NOMO-1 treated with dmso at 0.1 percent for 144 hours (cell line): ENCODE measurements at regions not wholly inside any gene's neighbourhood (a gene's known extent, or its start where the extent isn't known, plus 50 kb on each side); places are given as distances from the start of the nearest gene placed in this dataset.

Experiments
- DNase-seq: peaks from one replicate; lab custom pipeline; 2025; ENCODE audit not compliant: unreplicated experiment; lab: John Stamatoyannopoulos, UW

DNA sequence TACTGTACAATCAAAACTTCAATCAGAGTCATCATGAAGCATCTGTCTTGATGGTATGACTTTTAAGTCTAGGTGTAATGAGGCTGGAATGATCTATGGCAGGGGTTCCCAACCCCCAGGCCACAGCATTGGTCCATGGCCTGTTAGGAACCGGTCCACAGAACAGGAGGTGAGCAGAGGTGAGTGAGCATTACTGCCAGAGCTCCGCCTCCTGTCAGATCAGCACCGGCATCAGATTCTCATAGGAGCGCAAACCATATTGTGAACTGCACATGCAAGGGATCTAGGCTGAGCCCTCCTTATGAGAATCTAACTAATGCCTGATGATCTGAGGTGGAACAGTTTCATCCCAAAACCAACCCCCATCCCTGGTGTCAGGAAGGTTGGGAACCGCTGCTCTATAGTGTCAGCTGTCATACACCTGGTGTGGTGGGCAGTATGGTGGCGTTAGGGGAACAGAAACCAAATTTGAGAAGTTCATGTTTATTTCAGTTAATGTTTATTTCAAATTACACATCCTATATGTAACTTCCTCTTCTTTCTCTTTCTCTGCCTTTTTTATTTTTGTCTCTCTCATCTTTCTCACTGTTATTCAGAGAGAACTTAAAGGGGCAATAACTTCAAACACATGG is 432.6 kb downstream of the TNS3 start:
- peak; percentile 14 for DNase-seq

DNA sequence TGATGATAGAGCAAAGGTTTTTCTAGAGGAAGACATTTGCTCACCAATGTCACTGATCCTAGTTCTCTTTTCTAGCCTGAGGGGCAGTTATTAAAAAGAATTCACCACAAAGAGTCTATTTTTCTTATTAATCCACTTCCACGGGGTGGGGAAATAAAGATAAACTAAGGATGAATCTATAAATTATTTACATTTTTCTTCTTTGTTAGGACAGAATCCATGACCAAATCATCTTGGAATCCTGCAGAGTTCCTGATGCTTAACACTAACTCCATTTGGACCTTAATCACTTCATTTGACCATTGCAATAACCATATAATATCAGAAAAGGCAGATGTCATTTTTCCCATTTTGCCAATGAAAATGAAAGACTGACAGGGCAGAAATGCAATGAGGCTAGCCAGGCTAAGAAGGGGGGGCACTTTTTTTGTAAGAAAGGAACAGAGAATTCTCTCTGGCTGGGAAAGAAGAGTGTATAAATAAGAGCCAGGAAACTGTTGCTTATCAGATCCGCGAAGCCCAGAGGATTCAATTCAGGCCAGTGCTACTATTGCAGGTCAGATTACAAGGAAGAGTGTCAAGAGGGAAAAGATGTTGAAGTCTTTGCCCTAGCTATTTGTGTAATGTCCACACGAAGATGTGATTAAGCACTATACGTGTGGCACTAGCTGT is 433.2 kb downstream of the TNS3 start:
- no peak for DNase-seq

DNA sequence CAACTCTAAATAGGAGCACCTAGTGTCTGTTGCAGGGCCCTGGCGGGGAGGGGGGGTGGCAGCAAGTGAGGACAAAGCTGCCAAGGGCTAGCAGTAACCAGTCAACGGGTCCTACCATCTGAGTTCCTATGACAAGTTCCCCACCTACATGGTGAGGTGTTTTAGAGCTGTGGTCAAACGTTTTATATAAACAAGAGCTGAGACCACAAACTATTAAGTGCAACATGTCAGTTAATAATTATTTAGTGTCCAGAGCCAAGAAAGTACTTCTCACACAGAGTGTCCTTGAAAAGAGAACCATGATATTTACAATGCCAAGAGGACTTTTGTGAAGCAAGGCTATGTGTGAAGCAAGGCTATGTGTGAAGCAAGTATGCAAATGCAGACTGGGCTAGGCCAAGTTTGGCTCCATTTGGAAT is 434.7 kb downstream of the TNS3 start:
- peak; percentile 14 for DNase-seq

DNA sequence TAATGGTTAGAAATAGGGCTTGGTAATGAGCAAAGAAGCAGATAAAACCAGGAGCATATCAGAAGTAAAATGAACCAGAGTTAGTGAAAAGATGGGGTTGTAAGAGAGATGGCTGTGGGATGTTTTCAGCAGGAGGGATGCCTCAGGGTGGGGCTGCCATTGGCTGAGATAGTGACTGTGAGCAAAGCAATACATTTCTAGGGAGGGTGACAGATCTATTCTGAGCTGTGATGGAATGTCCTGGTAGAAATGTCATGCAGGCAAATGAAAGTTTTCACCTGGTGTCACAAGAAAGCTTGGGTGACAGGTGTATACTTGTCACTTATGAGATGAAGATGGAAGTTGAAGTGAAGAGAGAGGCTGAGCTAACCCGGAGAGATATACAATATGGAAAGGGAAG is 435.9 kb downstream of the TNS3 start:
- no peak for DNase-seq

DNA sequence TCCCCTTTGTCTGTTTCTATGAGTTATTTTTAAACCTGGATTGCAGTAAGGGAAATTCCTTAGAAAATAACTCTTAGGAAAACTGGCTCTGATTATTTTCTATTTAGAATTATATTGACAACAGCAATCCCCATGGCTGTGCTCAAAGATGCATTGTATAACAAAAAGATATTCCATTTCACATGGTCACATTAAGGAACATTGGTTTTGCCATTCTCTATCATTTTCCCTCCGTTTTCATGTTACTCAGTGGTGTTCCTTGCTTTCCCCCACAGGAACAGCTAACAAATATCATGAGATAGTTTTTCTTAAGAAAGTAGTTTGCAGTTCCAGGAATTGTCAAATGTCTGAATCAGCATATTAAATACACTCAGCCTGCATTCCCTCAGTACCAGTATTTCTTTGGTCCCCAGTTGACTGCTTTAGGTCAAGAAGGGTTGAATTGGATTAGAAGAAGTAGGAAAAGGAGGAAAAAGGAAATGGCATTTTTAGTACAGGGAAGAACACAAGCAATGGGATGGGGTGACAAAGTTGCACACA is 436.7 kb downstream of the TNS3 start:
- DNase-seq: no peak

DNA sequence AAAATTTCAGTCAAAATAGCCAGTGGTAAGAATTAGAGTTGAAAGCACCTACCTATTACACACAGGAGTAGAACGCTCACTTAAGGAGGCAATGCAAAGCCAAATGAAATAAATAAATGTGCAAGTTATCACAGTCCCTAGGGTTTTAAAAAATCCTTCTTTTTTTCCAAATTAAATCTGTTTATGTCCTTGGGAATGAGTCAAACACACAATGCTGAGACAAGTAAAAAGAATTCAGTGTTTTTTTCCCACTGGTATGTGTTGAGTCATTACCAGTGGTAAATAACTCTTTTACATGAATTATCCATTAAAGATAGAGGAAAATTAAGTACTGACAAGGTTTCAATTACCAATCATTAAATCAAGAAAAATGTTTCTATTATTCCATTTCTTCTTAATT is 438.6 kb downstream of the TNS3 start:
- DNase-seq: no peak

DNA sequence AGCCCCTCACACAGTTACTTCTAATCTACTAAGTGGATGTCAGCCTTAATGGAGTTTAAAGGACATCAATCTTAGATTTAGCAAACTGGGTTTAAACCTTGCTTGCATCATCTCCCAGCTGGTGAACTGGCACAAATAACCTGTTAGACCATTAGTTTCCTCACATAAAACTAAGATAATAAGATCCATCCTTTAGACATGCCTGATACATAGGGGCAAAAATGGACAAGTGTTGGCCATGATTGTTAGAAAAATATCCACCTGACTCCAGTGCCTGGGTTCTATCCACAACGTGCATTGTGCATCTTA is 439.1 kb downstream of the TNS3 start:
- no peak for DNase-seq

DNA sequence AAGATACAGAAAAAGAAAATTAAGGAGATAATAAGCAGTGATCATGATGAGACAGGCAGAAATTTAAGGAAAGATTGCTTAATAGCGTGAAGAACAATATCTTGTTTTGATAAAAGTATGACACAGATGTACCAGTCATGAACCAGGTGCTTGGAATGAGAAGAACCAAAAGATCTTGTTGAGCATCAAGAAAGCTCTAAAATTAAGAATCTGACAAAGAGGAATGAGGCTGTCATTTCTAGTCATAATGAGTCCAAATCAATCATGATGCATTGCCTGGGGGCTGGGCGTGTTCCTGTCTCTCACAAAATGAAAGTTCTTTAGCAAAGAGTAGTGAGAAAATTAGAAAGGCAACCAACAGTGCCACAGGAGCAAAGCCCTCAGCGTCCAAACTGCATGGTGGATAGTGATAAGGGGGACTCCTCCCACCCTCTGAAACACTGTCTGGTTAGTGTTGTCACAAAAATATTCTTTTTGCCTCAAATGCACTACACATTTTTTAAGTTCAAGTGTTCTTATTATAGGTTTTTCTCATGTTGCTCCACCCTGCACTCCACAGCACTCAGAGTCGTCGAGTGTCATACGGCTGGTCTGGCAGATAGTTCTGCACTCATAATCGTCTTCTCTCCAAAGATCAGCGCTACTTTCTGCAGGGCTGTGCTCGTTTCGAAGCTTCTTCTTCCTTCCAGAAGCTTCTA is 439.6 kb downstream of the TNS3 start:
- no peak for DNase-seq

DNA sequence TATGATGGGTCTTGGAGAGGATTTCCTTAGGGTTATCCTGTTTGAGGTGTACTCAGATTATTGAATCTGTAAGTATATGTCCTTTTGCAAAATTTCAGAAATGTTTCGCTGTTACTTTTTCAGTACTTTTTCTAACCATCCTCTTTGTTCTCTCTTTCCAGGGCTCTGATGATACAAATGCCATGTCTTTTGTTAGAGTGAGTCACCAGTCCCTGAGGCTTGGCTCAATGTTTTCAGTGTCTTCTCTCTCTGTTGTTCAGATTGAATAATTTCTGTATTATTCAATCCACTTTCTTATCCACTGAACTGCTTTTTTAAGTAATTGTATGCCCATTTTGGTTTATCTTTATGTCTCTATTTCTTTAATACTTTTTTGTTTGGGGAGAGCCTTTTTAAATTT is 449.4 kb downstream of the TNS3 start:
- DNase-seq: no peak

DNA sequence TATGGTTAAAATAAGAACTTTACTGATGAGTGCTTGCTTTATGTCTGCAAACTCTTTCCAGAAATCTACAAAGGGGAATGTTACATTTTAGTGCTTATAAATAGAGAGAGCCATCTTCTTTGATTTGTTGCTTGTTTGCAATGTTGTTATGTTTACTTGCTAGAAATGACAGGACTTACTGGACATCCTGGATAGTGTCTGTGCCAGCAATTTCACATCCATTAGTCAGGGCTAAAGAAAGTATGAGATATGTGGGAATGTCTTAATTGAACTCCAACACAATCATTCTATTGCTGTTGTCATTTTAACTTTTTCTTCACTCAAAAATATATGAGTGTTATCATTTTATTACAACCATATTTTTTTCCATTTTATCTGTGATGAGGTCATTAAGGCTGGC is 453.2 kb downstream of the TNS3 start:
- no peak for DNase-seq

DNA sequence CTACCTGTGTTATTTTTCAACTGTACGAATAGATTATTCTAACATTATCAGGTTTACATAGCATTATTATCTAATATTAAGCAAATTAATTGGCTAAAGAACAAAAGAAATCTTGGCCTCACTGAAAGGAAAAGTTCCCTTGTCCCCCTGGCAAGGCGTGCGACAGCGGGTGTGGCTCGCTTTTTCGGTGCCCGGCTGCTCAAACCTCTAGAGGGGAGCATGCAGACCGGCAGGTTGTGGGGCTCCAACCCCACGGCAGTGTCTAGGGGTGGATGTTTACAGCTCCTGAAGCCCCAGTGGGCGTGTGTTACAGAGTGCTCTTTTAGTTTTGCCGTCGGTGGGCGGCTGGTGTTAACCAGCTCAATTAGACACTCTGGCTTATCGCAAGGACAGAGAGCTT is 456.4 kb downstream of the TNS3 start:
- DNase-seq: no peak

DNA sequence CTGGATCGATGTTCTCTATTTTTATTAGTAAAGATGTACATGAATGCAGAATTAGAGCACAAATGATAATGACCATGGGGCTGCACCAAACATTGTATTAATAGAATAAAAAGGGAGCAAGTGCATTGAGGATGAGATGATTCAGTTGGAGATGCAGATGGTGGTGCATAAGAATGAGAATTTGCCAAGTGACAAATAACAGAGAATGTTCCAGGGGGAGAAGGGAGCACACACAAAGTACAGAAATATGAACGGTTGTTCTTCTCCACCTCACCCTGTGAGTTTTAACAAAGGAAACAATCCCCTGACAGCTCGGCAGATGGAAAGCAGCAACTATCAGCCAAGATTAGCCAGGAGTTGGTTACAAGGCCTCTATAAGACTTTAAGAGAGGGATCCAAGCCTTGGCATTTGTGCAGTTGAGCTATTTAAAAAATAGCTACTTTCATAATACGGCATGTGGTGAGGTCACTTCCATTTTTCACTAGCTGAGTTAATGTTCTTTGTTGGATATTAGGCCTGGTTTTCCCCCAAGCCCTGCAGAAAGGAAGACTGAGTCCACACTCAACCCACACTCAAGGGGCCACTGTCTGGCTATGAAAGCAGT is 462.5 kb downstream of the TNS3 start:
- DNase-seq: no peak

DNA sequence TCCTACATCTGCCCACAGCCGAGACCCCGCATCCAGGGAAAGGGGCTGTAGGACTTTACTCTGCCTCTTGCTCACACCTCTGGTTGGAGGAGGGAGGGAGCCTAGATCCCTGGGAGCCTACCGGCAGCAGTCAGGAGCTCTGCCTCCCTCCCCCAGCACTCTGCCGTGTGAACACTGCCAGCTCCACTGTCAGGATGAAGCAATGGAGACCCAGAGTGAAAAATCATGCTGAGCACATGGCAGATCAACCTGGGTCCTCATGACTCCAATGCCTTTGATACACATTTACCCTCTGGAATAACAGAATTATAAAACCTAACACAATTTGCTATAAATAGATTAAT is 477.7 kb downstream of the TNS3 start:
- DNase-seq: peak; percentile 64

DNA sequence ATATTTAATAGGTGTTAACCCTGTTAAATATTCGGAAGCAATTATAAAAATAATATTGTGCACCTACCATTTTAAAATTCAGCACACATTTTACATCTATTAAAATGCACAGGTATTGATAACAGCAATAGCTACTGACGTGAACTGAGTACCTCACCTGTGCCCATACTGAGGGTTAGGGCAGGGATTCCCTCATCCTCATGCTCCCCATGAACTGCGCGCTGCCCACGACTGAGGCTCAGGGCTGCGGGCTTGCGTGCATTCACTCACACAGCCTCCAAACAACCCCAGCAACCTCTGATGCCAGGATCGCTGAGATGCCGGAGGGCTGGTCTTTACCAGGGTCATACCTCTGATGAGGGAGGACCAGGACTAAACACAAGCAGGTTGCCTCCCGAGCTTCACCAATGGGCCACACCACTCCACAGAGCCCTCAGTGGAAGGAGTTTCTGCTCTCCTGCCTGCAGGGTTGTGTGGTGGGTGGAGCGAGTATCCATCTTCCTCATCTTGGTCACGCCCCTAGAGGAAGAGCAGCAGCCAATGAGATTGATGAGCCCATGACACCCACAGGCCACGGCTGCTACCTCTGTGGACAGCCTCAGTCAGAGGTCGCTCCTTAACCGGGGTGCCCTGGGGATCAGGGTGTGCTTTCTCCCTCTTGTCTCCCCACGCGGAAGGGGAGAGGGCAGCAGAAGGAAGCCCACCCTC is 478.3 kb downstream of the TNS3 start:
- peak; percentile 78 for DNase-seq

DNA sequence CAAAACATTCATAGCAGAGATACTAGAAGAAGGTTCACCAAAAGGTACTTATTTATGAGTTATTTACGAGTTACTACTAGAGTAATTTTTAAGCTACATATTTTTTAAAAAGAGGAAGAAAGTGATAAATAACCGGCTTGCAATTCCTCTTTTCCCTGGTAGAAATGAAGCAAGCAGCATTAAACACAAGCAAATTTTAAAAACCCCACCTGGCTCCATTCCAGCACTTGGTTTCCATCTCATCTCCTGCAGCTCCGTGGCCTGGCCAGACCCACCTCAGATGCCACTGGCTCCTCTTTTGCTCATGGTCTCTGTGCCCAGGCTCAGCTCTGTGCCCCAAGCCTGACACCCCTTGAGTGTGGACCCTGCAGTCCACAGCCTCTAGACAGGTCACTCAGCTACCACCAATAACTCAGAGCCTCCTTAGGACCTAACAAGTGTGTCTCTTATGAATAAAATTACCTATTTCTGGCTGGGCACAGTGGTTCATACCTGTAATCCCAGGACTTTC is 479.5 kb downstream of the TNS3 start:
- peak; percentile 85 for DNase-seq

DNA sequence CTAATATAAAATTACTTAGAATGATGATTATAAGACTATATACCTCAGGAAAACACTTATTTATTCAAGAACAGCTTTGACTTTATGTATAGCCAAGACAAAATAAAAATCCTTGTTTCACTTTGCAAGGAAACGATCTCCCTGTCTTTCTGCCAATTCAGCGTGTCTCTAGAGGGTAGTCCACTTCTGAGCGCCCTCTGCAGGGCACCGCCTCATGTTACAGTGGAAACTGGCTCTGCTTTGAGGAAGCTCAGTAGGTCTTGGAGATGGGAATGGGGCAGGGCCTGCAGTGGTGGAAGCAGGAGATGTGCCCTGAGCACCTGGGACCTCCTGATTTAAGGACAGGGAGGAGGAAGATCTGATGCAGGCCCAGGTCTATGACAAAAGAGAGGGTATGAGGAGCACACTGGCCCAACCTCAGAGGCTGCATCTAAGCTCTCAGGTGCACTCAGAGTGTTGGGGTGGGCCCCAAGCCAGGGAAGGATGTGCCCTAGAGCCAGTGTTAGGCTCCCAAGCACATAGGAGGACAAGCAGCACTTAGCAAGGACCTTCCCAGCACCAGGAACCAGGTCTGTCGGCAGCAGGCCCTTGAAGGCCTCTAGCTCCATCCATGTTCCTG is 481.0 kb downstream of the TNS3 start:
- peak; percentile 55 for DNase-seq

DNA sequence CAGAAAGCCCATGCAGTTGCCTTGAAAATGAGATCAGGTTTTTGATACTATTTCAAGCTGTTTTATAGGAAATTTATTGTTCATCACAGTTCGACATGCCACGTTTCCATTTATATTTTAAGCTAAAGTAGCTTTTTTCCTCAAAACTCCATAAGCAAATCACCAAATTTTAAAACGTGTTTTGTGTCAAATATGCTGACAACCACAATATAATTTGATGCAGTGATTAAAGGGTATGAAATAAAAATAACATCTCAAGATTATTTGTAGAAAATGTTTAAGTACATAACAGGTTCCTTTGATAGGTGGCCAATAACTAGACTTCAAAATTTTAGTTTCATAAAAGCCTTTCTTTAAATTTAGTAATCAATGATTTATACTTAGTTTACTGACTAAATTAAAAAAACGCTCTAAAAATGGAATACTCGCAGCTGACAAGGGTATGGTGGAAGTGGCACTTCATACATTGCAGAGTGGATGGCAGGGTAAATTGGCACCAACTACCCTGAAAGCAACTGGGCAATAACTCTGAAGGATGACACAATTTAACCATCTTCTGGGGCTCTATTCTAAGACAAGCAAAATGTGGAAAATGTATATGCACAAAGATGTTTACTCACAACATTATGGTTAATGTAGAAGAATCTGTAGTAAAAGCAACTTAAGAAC is 481.6 kb downstream of the TNS3 start:
- DNase-seq: no peak

DNA sequence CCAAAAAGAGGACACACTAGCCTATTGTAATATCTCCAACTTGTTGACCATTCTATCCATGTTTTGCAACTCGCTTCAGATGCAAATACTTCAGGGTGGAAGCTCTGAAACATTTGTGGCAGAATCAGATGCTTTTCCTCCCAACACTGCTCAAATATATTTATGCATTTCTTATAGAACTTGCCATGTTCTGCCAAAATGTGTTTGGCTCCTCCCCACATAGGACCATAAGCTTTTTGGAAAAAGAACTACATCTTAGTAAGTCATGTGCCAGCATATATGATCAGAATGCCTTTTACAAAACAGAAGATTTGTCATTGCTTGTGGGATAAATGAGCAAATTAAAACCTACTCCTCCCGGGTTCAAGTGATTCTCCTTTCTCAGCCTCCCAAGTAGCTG is 484.5 kb downstream of the TNS3 start:
- DNase-seq: no peak

DNA sequence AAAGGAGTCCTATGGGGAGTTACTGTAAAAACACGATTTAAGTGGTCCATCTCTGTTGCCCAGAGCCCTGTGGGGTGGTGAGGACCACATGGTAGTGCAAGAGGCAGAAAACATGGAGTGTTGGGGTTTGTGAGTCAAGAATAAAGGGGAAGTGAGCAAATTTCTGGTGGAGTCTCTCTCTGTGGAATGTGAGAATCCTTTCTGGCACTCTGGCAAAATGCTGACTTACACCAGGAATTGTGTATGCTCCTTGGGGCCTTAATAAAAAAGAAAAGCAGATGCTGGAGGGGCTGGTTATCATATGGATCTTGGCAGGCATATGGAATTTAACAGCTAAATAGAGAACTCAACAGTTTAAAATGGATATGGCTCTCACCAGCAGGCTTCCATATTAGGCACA is 486.0 kb downstream of the TNS3 start:
- no peak for DNase-seq

DNA sequence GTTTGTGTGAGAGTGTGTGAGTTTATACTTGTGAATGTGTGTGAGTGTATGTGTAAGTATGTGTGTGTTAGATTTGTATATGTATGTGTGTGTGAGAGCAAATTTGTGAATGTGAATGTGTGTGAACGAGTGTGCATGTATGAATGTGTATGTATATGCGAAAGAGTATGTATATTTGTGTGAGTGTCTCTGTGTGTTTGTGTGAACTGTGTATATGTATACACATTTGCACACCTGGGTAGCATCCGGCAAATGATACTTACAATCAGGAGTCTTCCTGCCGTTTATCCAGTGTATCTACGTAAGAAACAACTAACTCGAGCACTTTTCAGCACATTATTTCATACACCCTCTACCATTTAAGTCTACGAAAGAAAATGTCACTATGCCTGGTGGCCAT is 487.4 kb downstream of the TNS3 start:
- DNase-seq: no peak
